ENCODE measurements at regions not wholly inside any gene's neighbourhood (a gene's known extent, or its start where the extent isn't known, plus 50 kb on each side); places are given as distances from the start of the nearest gene placed in this dataset.

GRCh38 chr4:28148221-28148620, 1287.6 kb downstream of the STIM2 start (continued):
- TF ChIP-seq ETS1 (IDR thresholded peaks at IDR 0.05): no peak

GRCh38 chr4:28149762-28150161, 1289.1 kb downstream of the STIM2 start:
- no peaks in the 10 kb centered on the region for H4K20me1 ChIP-seq (replicated peaks; ENCODE audit: insufficient read depth)
- H3K27ac ChIP-seq (ENCODE audit: low read depth): no peak overlapping the region
- H3K4me1 Mint-ChIP-seq: no peaks in the 10 kb centered on the region
- no peak overlapping the region for H3K4me3 Mint-ChIP-seq
- no peak for DNase-seq (ENCODE audit: low spot score)
- H3K79me2 ChIP-seq (replicated peaks; ENCODE audit: insufficient read depth): no peaks in the 10 kb centered on the region
- no peak overlapping the region for H3K4me2 ChIP-seq
- TF ChIP-seq POLR2AphosphoS5 (IDR thresholded peaks at IDR 0.05; ENCODE audit: low read depth) (no peak), NANOG (IDR thresholded peaks at IDR 0.05; ENCODE audit: borderline replicate concordance) (no peak), CREB1 (CRISPR knock-in tag; IDR thresholded peaks at IDR 0.05; ENCODE audit: low read depth) (no peak), ZNF114 (CRISPR knock-in tag; IDR thresholded peaks at IDR 0.05) (no peak)
- H3K27ac Mint-ChIP-seq: no peak overlapping the region
- H3K4me3 ChIP-seq: no peak overlapping the region
- no peak for ATAC-seq
- H3K9me3 Mint-ChIP-seq: no peaks in the 10 kb centered on the region
- no peaks in the 10 kb centered on the region for H3K4me1 ChIP-seq (ENCODE audit: insufficient read depth)
- no peaks in the 10 kb centered on the region for H3K9me2 ChIP-seq (ENCODE audit: insufficient read depth)
- H2AFZ ChIP-seq: no peak overlapping the region
- H3K36me3 Mint-ChIP-seq (ENCODE audit: low read depth): no peaks in the 10 kb centered on the region
- H3K27me3 ChIP-seq (ENCODE audit: insufficient read depth): no peaks in the 10 kb centered on the region
- no peaks in the 10 kb centered on the region for H3K27me3 Mint-ChIP-seq (ENCODE audit: insufficient read depth, low read depth, poor library complexity)
- H3F3A ChIP-seq (replicated peaks; ENCODE audit: low read depth): no peaks in the 10 kb centered on the region
- no peaks in the 10 kb centered on the region for H3K36me3 ChIP-seq (ENCODE audit: insufficient read depth)

- Histone ChIP-seq H3K4me2 (no peak overlapping the region), H3K27me3 (ENCODE audit: insufficient read depth) (no peaks in the 10 kb centered on the region), H3K36me3 (ENCODE audit: insufficient read depth) (no peaks in the 10 kb centered on the region), H3K79me2 (replicated peaks; ENCODE audit: insufficient read depth) (no peaks in the 10 kb centered on the region), H3K9me2 (ENCODE audit: insufficient read depth) (no peaks in the 10 kb centered on the region), H3K27ac (ENCODE audit: low read depth) (no peak overlapping the region), H3K4me3 (no peak overlapping the region), H3F3A (replicated peaks; ENCODE audit: low read depth) (no peaks in the 10 kb centered on the region), H2AFZ (no peak overlapping the region), H4K20me1 (replicated peaks; ENCODE audit: insufficient read depth) (no peaks in the 10 kb centered on the region), H3K4me1 (ENCODE audit: insufficient read depth) (no peaks in the 10 kb centered on the region)
- Mint-ChIP-seq H3K4me3 (no peak overlapping the region), H3K36me3 (ENCODE audit: low read depth) (no peaks in the 10 kb centered on the region), H3K27ac (no peak overlapping the region), H3K27me3 (ENCODE audit: insufficient read depth, low read depth, poor library complexity) (no peaks in the 10 kb centered on the region), H3K4me1 (no peaks in the 10 kb centered on the region), H3K9me3 (no peaks in the 10 kb centered on the region)
- no peak for DNase-seq (ENCODE audit: low spot score)
- ATAC-seq: no peak
- TF ChIP-seq EZH2 (IDR thresholded peaks at IDR 0.05; ENCODE audit: low read depth, unreplicated experiment): no peak
- TF ChIP-seq ZNF462 (CRISPR knock-in tag; IDR thresholded peaks at IDR 0.05): no peak
- no peak for TF ChIP-seq ZNF331 (CRISPR knock-in tag; IDR thresholded peaks at IDR 0.05; ENCODE audit: low read depth)
- no peak for TF ChIP-seq ZNF114 (CRISPR knock-in tag; IDR thresholded peaks at IDR 0.05)
- no peak for TF ChIP-seq JUNB (IDR thresholded peaks at IDR 0.05; ENCODE audit: unreplicated experiment)
- TF ChIP-seq NANOG (IDR thresholded peaks at IDR 0.05; ENCODE audit: borderline replicate concordance): no peak
- no peak for TF ChIP-seq POLR2AphosphoS5 (IDR thresholded peaks at IDR 0.05; ENCODE audit: low read depth)
- TF ChIP-seq REST (IDR thresholded peaks at IDR 0.05; ENCODE audit: unreplicated experiment): no peak
- no peak for TF ChIP-seq CREB1 (CRISPR knock-in tag; IDR thresholded peaks at IDR 0.05; ENCODE audit: low read depth)
These were observed 1290.7 kb downstream of the STIM2 start for GRCh38 chr4:28151314-28151713.
